Neural cell (in vitro differentiated cells): ENCODE measurements at regions not wholly inside any gene's neighbourhood (a gene's known extent, or its start where the extent isn't known, plus 50 kb on each side); places are given as distances from the start of the nearest gene placed in this dataset.

Source experiments
- H2AFZ ChIP-seq: fragments of 200-600, 300-800 bp; sonication (generic), shearing (Covaris generic); 2 replicates; pipeline ENCODE4 v1.6.0; 2014; ENCODE audit warnings: low read depth, mild to moderate bottlenecking, antibody characterized with exemption, low read length, moderate library complexity
- H3F3A ChIP-seq: fragments of 200-600 bp; shearing (Covaris generic); 2 replicates; pipeline ENCODE4 v1.6.1; 2016; ENCODE audit warnings: mild to moderate bottlenecking, moderate library complexity, mixed read lengths, antibody characterized with exemption, low read length; ENCODE audit not compliant: insufficient read depth, poor library complexity, severe bottlenecking
- H3K27ac ChIP-seq: fragments of 200-600, 300-800 bp; sonication (generic), shearing (Covaris generic); 2 replicates; pipeline ENCODE4 v1.5.1; 2014; ENCODE audit warnings: mild to moderate bottlenecking, low read length, moderate library complexity
- H3K27me3 ChIP-seq: fragments of 300-800, 200-600 bp; sonication (generic), shearing (Covaris generic); 2 replicates; pipeline ENCODE4 v1.6.0; 2014; ENCODE audit warnings: mild to moderate bottlenecking, low read depth, low read length, moderate library complexity; ENCODE audit not compliant: insufficient read depth
- H3K36me3 ChIP-seq: fragments of 300-800, 200-600 bp; sonication (generic), shearing (Covaris generic); 2 replicates; pipeline ENCODE4 v1.5.1; 2014; ENCODE audit warnings: mild to moderate bottlenecking, antibody characterized with exemption, low read length, moderate library complexity; ENCODE audit not compliant: insufficient read depth
- H3K4me2 ChIP-seq: fragments of 300-800, 200-600 bp; sonication (generic), shearing (Covaris generic); 2 replicates; pipeline ENCODE4 v1.6.0; 2014; ENCODE audit warnings: mild to moderate bottlenecking, low read length
- H3K4me3 ChIP-seq: fragments of 300-800, 200-600 bp; sonication (generic), shearing (Covaris generic); 2 replicates; pipeline ENCODE4 v1.5.1; 2014; ENCODE audit warnings: mild to moderate bottlenecking, low read length, moderate library complexity
- H3K79me2 ChIP-seq: fragments of 200-600 bp; shearing (Covaris generic); replicated peaks from 2 replicates; pipeline ENCODE4 v1.6.0; 2014; ENCODE audit warnings: mild to moderate bottlenecking, low read length, moderate library complexity; ENCODE audit not compliant: insufficient read depth
- H3K9ac ChIP-seq: fragments of 300-800, 200-600 bp; sonication (generic), shearing (Covaris generic); 2 replicates; pipeline ENCODE4 v1.6.1; 2016; ENCODE audit warnings: mild to moderate bottlenecking, low read length, mixed read lengths
- H3K9me2 ChIP-seq: fragments of 200-600 bp; shearing (Covaris generic); 2 replicates; pipeline ENCODE4 v1.6.1; 2016; ENCODE audit warnings: mild to moderate bottlenecking, low read length, mixed read lengths; ENCODE audit not compliant: insufficient read depth
- H3K9me3 ChIP-seq: fragments of 200-600, 300-800 bp; sonication (generic), shearing (Covaris generic); 2 replicates; pipeline ENCODE4 v1.6.1; 2016; ENCODE audit warnings: mild to moderate bottlenecking, mixed run types, low read length, moderate library complexity, mixed read lengths
- H4K20me1 ChIP-seq: fragments of 200-600 bp; shearing (Covaris generic); 2 replicates; pipeline ENCODE4 v1.6.1; 2016; ENCODE audit warnings: mild to moderate bottlenecking, mixed run types; ENCODE audit not compliant: insufficient read depth
- CTCF ChIP-seq: fragments of 450-650 bp; IDR thresholded peaks from 2 replicates; pipeline ENCODE4 v1.5.1; 2014; ENCODE audit warnings: antibody characterized with exemption, mild to moderate bottlenecking, moderate library complexity; ENCODE audit not compliant: poor library complexity, severe bottlenecking
- EP300 ChIP-seq: fragments of 450-650 bp; conservative IDR thresholded peaks from 2 replicates; pipeline ENCODE4 v1.6.1; 2014; ENCODE audit warnings: antibody characterized with exemption, mild to moderate bottlenecking, moderate library complexity; ENCODE audit not compliant: poor library complexity, severe bottlenecking
- EZH2 ChIP-seq: fragments of 200-600, 300-800 bp; shearing (Covaris generic), sonication (generic); IDR thresholded peaks from 2 replicates; pipeline ENCODE4 v1.6.1; 2014; ENCODE audit warnings: antibody characterized with exemption, low read length, borderline replicate concordance, mild to moderate bottlenecking; ENCODE audit not compliant: insufficient read depth, poor library complexity, severe bottlenecking
- MXI1 ChIP-seq: fragments of 450-650 bp; conservative IDR thresholded peaks from 2 replicates; pipeline ENCODE4 v1.6.1; 2014; ENCODE audit warnings: antibody characterized with exemption, mild to moderate bottlenecking; ENCODE audit not compliant: poor library complexity, severe bottlenecking
- POLR2AphosphoS5 ChIP-seq: IDR thresholded peaks from 2 replicates; pipeline ENCODE4 v1.6.1; 2012
- RAD21 ChIP-seq: fragments of 450-650 bp; conservative IDR thresholded peaks from 2 replicates; pipeline ENCODE4 v1.6.1; 2014; ENCODE audit warnings: antibody characterized with exemption, mild to moderate bottlenecking, moderate library complexity
- SMC3 ChIP-seq: fragments of 450-650 bp; conservative IDR thresholded peaks from 2 replicates; pipeline ENCODE4 v1.6.1; 2014; ENCODE audit warnings: antibody characterized with exemption, mild to moderate bottlenecking, moderate library complexity; ENCODE audit not compliant: poor library complexity
- TAF1 ChIP-seq: IDR thresholded peaks from 2 replicates; pipeline ENCODE4 v1.6.1; 2012; ENCODE audit warnings: low read depth
- TF ChIP-seq, protein P1 (sequence below): IDR thresholded peaks from 2 replicates; pipeline ENCODE4 v1.6.1; 2012; ENCODE audit warnings: borderline replicate concordance

GRCh38 chr2:228283491-228284171 lies 102.1 kb upstream of the SPHKAP start:
- TF ChIP-seq EZH2, result no peak

GRCh38 chr2:228282376-228282775 lies 100.9 kb upstream of the SPHKAP start:
- Histone ChIP-seq H3K4me3 (no peak overlapping the region), H3K36me3 (no peaks in the 10 kb centered on the region), H3K4me2 (no peak overlapping the region), H3K27me3 (no peaks in the 10 kb centered on the region), H3K27ac (no peak overlapping the region), H2AFZ (no peak overlapping the region), H3F3A (no peaks in the 10 kb centered on the region), H3K9me3 (no peaks in the 10 kb centered on the region), H3K79me2 (no peaks in the 10 kb centered on the region), H3K9me2 (no peaks in the 10 kb centered on the region), H4K20me1 (no peaks in the 10 kb centered on the region), H3K9ac (no peak overlapping the region)
- TF ChIP-seq POLR2AphosphoS5 (no peak), SMC3 (no peak), EP300 (no peak), RAD21 (no peak), TAF1 (no peak), EZH2 (no peak), MXI1 (no peak), CTCF (no peak)
- TF ChIP-seq, protein P1, sequence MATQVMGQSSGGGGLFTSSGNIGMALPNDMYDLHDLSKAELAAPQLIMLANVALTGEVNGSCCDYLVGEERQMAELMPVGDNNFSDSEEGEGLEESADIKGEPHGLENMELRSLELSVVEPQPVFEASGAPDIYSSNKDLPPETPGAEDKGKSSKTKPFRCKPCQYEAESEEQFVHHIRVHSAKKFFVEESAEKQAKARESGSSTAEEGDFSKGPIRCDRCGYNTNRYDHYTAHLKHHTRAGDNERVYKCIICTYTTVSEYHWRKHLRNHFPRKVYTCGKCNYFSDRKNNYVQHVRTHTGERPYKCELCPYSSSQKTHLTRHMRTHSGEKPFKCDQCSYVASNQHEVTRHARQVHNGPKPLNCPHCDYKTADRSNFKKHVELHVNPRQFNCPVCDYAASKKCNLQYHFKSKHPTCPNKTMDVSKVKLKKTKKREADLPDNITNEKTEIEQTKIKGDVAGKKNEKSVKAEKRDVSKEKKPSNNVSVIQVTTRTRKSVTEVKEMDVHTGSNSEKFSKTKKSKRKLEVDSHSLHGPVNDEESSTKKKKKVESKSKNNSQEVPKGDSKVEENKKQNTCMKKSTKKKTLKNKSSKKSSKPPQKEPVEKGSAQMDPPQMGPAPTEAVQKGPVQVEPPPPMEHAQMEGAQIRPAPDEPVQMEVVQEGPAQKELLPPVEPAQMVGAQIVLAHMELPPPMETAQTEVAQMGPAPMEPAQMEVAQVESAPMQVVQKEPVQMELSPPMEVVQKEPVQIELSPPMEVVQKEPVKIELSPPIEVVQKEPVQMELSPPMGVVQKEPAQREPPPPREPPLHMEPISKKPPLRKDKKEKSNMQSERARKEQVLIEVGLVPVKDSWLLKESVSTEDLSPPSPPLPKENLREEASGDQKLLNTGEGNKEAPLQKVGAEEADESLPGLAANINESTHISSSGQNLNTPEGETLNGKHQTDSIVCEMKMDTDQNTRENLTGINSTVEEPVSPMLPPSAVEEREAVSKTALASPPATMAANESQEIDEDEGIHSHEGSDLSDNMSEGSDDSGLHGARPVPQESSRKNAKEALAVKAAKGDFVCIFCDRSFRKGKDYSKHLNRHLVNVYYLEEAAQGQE, result no peak

More at GRCh38 chr2:228283491-228284171, 102.1 kb upstream of the SPHKAP start:
- H3K79me2 ChIP-seq, result no peaks in the 10 kb centered on the region
- no peaks in the 10 kb centered on the region for H3K27me3 ChIP-seq
- no peak overlapping the region for H2AFZ ChIP-seq
- no peak overlapping the region for H3K27ac ChIP-seq
- no peaks in the 10 kb centered on the region for H3F3A ChIP-seq
- H3K9ac ChIP-seq, result no peak overlapping the region
- H3K9me2 ChIP-seq, result no peaks in the 10 kb centered on the region
- H3K4me2 ChIP-seq, result no peak overlapping the region
- H3K9me3 ChIP-seq, result no peaks in the 10 kb centered on the region
- no peaks in the 10 kb centered on the region for H4K20me1 ChIP-seq
- no peaks in the 10 kb centered on the region for H3K36me3 ChIP-seq
- no peak overlapping the region for H3K4me3 ChIP-seq
